GM13977 (cell line): ENCODE measurements at regions not wholly inside any gene's neighbourhood (a gene's known extent, or its start where the extent isn't known, plus 50 kb on each side); places are given as distances from the start of the nearest gene placed in this dataset.
A peak's percentile ranks its signal among the peaks of the same experiment; 100 is the strongest.

Source experiments
- DNase-seq: peaks from one replicate; pipeline ENCODE4 v3.0.0; 2012; ENCODE audit warnings: low spot score
- in situ Hi-C: fragments of 300-500 bp; cut with MboI; formaldehyde crosslinking; loops from one replicate; pipeline ENCODE4 v1.12.0; 2022; ENCODE audit warnings: low sequenced_read_pairs, low pct_unique_long_range_greater_than_20kb, mixed read lengths, inconsistent platforms; ENCODE audit not compliant: unreplicated experiment
- TF ChIP-seq, protein P1 (sequence below): IDR thresholded peaks from 2 replicates; pipeline ENCODE4 v1.5.1; 2012; ENCODE audit warnings: mild to moderate bottlenecking, control low read depth; ENCODE audit not compliant: insufficient read depth; ENCODE audit errors: extremely low read depth, missing control alignments

DNA sequence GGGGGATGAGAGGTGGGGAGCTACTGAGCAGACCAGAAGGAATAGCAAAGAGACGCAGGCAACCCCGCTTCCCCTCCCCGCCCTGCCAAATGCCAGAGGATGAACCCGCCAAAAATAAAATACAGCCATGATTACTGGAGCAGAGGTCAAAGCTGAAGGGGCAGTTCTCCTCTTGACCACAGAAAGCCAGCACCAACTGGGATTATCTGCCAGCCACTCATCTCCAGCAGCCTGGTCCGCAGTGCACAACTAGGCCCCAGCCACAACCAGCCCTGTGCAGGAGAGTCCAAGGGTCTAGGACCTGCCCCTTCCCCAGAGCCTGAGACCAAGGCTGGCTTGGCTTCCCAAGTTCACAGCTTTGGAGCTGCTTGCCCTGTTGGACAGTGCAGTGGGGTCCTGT is 67.4 kb upstream of the BCOR start:
- in situ Hi-C loops = loop anchor here (25.0 kb wide), 1 partner anchor 153 kb away; no protein-coding TSS in a partner anchor
- no peak for DNase-seq
- TF ChIP-seq, protein P1, sequence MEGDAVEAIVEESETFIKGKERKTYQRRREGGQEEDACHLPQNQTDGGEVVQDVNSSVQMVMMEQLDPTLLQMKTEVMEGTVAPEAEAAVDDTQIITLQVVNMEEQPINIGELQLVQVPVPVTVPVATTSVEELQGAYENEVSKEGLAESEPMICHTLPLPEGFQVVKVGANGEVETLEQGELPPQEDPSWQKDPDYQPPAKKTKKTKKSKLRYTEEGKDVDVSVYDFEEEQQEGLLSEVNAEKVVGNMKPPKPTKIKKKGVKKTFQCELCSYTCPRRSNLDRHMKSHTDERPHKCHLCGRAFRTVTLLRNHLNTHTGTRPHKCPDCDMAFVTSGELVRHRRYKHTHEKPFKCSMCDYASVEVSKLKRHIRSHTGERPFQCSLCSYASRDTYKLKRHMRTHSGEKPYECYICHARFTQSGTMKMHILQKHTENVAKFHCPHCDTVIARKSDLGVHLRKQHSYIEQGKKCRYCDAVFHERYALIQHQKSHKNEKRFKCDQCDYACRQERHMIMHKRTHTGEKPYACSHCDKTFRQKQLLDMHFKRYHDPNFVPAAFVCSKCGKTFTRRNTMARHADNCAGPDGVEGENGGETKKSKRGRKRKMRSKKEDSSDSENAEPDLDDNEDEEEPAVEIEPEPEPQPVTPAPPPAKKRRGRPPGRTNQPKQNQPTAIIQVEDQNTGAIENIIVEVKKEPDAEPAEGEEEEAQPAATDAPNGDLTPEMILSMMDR = no peak

DNA sequence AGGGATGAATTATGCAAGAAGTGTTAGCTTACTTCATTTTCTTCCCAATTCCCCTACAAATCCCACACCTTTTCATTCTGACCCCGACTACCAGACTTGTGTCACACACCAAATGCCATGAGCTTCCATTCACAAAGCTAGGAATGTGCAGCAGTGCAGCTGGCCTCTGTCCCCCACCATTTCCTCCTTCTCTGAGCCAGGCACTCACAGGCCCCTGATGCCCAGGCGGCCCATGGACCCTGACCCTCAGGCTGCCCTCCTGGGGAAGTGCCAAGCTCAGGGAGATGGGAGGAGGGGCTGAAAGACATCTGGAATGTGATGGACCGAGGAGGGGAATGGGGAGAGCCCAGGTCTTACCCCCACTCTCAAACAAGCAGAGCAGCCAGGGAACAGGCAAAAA is 67.0 kb upstream of the BCOR start:
- in situ Hi-C loops = loop anchor here (25.0 kb wide), 1 partner anchor 152 kb away; no protein-coding TSS in a partner anchor
- TF ChIP-seq, protein P1 = no peak
- DNase-seq = no peak

DNA sequence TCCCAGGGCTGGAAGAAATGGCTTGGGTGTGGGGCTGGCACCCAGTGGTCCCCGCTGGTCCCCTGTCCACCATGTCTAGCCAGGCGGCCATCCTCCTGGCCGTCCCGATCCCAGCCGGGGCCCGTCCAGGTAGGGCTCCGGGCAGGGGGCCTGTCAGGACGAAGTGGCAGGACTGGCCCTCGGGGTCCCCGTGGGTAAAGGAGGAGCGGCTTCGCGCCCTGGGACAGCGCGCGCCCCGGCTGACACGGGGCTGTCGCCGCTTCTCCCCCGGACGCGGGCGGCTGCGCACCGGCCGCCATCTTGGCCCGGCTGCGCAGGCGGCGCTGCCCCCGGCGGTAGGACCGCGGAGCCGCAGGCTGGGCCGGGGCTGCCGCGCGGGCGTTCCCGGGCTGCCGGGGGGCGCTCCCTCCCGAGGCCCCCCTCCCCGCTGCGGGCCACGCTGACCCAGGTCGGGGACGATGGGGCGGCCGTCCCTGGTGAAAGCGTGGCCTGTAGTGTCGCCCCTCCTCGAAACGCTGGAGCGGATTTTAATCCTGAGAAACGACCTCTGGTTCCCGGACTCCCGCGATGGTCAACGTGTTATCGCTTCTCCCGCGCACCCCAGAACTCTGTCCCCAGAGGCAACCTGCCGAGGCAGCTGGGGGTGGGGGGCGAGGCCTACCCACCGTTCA is 60.4 kb upstream of the BCOR start:
- in situ Hi-C loops = loop anchor here (25.0 kb wide), 1 partner anchor 146 kb away; no protein-coding TSS in a partner anchor

DNA sequence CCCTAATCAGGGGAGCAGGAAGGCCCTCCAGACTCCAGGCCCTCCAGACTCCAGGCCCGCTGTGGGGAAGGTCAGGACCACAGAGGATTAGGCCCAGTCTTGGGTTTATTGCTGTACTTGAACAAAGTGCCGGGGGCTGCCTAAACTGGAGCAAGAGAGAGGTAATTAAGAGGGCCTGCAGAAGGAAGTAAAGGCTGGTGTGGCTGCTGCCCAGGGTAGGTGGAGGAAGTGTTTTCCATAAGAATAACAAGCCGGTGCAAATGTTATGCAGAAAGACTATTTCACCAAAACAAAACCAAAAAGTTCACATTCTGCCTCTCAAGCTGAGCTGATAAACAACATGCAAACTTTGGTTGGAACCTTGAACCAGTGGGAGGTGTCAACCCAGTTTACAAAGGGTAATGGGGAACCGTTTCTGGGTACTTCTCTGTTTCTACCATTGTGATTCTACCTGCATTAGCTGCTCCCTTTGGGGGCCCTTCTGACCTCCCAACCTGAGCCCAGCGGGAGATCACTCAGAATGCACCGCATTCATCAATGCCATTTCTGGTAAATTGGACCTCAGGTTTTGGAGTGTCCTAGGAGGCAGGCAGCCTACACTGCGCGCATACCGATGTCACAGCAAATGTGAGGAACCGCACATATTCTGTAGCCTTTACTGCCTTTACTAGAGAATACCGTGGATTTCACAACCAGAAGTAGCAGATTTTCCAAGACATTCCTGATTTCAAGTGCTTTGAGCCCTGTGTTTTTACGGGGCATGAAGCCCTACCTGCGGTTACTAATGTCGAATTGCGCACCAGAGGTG is 59.7 kb upstream of the BCOR start:
- in situ Hi-C loops = loop anchor here (25.0 kb wide), 1 partner anchor 145 kb away; no protein-coding TSS in a partner anchor
- DNase-seq = no peak
- TF ChIP-seq, protein P1 = no peak

More for the DNA sequence above, 60.4 kb upstream of the BCOR start:
- TF ChIP-seq, protein P1 = peak; percentile 54
- peak; percentile 82 for DNase-seq

DNA sequence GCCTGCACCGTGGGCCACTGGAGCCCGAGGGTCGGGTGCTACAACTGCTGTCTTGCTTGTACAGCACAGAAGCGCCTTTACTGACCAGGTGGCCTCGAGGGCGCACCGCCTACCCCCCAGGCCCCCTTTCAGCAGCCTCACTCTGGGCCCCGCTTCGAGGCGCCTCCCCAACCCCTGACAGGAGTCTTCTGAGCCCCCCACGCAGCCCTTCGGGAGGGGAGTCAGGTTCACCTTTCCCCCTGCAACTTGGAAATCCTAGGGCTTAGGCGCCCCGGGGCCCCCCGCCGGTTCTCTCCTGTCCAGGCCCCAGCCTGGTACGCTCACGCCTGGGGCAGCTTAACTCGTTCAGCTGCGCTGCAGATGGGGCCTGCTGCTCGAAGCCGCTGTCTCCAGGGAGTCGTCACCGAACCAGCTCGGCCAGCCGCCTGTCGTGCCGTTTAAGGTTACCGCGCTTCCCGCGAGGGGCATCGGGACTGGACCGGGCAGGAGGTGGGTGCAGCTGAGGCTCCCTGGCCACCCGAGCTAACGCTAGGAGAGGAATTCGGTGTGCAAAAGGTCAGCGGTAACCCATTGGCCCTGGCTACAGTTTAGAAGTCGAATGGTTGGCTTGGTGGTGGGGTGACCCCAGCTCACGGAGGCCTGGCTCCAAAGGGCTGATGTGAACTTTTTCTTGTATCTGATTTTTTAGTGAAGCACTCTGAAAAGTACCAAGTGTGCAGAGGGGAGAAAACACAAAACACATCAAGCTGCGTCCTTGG is 58.9 kb upstream of the BCOR start:
- TF ChIP-seq, protein P1 = no peak
- no peak for DNase-seq
- in situ Hi-C loops = loop anchor here (25.0 kb wide), 1 partner anchor 144 kb away; no protein-coding TSS in a partner anchor
